Astrocyte (in vitro differentiated cells and primary cell): ENCODE measurements at regions not wholly inside any gene's neighbourhood (a gene's known extent, or its start where the extent isn't known, plus 50 kb on each side); places are given as distances from the start of the nearest gene placed in this dataset.

ENCODE experiments used
- DNase-seq: peaks from one replicate; pipeline ENCODE4 v3.0.0-alpha.2; 2010; ENCODE audit warnings: low read depth
- FAIRE-seq: peaks from 2 replicates; lab custom pipeline; 2011; peaks lifted over from hg19 to GRCh38; lab: Jason Lieb, UNC
- H2AFZ ChIP-seq: 2 replicates; pipeline ENCODE4 v1.6.0; 2012; ENCODE audit warnings: low read depth, low read length, inconsistent platforms
- H3K27ac ChIP-seq: 2 replicates; pipeline ENCODE4 v1.5.1; 2011; ENCODE audit warnings: low read depth, low read length, inconsistent platforms
- H3K27me3 ChIP-seq: 2 replicates; pipeline ENCODE4 v1.6.0; 2011; ENCODE audit warnings: low read length, inconsistent platforms; ENCODE audit not compliant: insufficient read depth
- H3K36me3 ChIP-seq: 2 replicates; pipeline ENCODE4 v1.5.1; 2011; ENCODE audit warnings: low read length, inconsistent platforms; ENCODE audit not compliant: insufficient read depth
- H3K4me1 ChIP-seq: 2 replicates; pipeline ENCODE4 v1.5.1; 2011; ENCODE audit warnings: low read length, inconsistent platforms; ENCODE audit not compliant: insufficient read depth
- H3K4me2 ChIP-seq: 2 replicates; pipeline ENCODE4 v1.6.0; 2012; ENCODE audit warnings: low read length, inconsistent platforms
- H3K4me3 ChIP-seq: 2 replicates; pipeline ENCODE4 v1.5.1; 2011; ENCODE audit warnings: low read depth, mild to moderate bottlenecking, low read length, inconsistent platforms; ENCODE audit not compliant: insufficient read depth
- H3K79me2 ChIP-seq: 2 replicates; pipeline ENCODE4 v1.6.0; 2012; ENCODE audit warnings: mild to moderate bottlenecking, low read length, inconsistent platforms; ENCODE audit not compliant: insufficient read depth
- H3K9ac ChIP-seq: 2 replicates; pipeline ENCODE4 v1.6.0; 2012; ENCODE audit warnings: mild to moderate bottlenecking, low read length, inconsistent platforms
- H3K9me3 ChIP-seq: 2 replicates; pipeline ENCODE4 v1.5.1; 2012; ENCODE audit warnings: low read depth, mild to moderate bottlenecking, low read length, inconsistent platforms; ENCODE audit not compliant: insufficient read depth
- H4K20me1 ChIP-seq: 2 replicates; pipeline ENCODE4 v1.6.0; 2012; ENCODE audit warnings: low read length, inconsistent platforms; ENCODE audit not compliant: insufficient read depth
- H3K27ac Mint-ChIP-seq: one replicate; pipeline ENCODE4 v1.8.0; 2021; ENCODE audit warnings: mild to moderate bottlenecking, mixed read lengths; ENCODE audit not compliant: unreplicated experiment
- H3K27me3 Mint-ChIP-seq: one replicate; pipeline ENCODE4 v1.8.0; 2021; ENCODE audit warnings: low read depth, mixed read lengths; ENCODE audit not compliant: unreplicated experiment
- H3K36me3 Mint-ChIP-seq: one replicate; pipeline ENCODE4 v1.8.0; 2021; ENCODE audit warnings: low read depth, mixed read lengths; ENCODE audit not compliant: unreplicated experiment
- H3K4me1 Mint-ChIP-seq: one replicate; pipeline ENCODE4 v1.8.0; 2021; ENCODE audit warnings: low read depth, mixed read lengths; ENCODE audit not compliant: unreplicated experiment
- H3K4me3 Mint-ChIP-seq: one replicate; pipeline ENCODE4 v1.8.0; 2021; ENCODE audit warnings: mild to moderate bottlenecking, moderate library complexity, mixed read lengths; ENCODE audit not compliant: unreplicated experiment
- H3K9me3 Mint-ChIP-seq: one replicate; pipeline ENCODE4 v1.8.0; 2021; ENCODE audit warnings: mild to moderate bottlenecking, mixed read lengths; ENCODE audit not compliant: unreplicated experiment
- CTCF ChIP-seq: IDR thresholded peaks from 2 replicates; pipeline ENCODE4 v1.5.1; 2011; ENCODE audit warnings: low read depth, mild to moderate bottlenecking, inconsistent platforms, low read length, moderate library complexity; ENCODE audit not compliant: insufficient read depth
- EZH2 ChIP-seq: IDR thresholded peaks from 2 replicates; pipeline ENCODE4 v1.6.1; 2012; ENCODE audit warnings: mild to moderate bottlenecking, low read length, inconsistent platforms; ENCODE audit not compliant: insufficient read depth

DNA sequence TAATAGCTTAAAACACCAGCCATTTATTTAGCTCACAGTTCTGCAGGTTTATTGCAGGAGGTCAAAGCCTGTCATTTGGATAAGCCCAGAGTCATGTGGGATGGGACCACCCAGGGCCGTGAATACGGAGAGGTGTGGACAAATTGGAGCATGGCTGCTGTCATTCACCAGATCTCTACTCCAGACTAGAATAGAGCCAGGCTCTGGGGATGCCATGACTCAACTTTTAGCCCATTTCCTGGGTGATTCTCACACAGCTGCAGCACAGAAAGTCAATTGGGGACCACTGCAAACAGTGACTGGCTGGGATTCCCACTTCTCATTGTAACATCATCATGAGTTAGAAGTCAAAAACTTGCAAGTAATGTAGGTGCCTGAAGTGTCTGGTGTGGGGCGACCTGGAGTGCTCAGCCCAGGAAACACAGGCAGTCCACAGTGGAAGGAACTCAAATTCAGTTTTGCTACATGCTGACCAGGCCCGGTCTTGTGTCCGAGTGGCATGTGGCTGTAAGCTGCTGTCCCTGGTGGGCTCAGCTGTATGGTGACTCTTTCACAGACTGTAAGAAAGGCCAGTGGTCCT lies 174.3 kb downstream of the SCP2D1 start:
- Mint-ChIP-seq H3K4me3 (no peak overlapping the region), H3K27me3 (peaks cover 2% of the 10 kb centered on the region), H3K9me3 (peaks cover 10% of the 10 kb centered on the region), H3K36me3 (no peaks in the 10 kb centered on the region), H3K27ac (no peak overlapping the region), H3K4me1 (peaks cover 17% of the 10 kb centered on the region)
- FAIRE-seq (no peak), DNase-seq (no peak)
- TF ChIP-seq CTCF: no peak
- Histone ChIP-seq H3K4me2 (no peak overlapping the region), H3K4me3 (no peak overlapping the region), H3K9me3 (no peaks in the 10 kb centered on the region), H3K27me3 (no peaks in the 10 kb centered on the region), H3K9ac (no peak overlapping the region), H3K27ac (no peak overlapping the region), H3K79me2 (no peaks in the 10 kb centered on the region), H2AFZ (no peak overlapping the region), H4K20me1 (no peaks in the 10 kb centered on the region), H3K4me1 (no peaks in the 10 kb centered on the region), H3K36me3 (no peaks in the 10 kb centered on the region)

GRCh38 chr20:18988701-18989100 lies 175.1 kb downstream of the SCP2D1 start:
- Histone ChIP-seq H3K79me2 (no peaks in the 10 kb centered on the region), H3K9ac (no peak overlapping the region), H2AFZ (no peak overlapping the region), H3K27ac (no peak overlapping the region), H4K20me1 (no peaks in the 10 kb centered on the region), H3K36me3 (no peaks in the 10 kb centered on the region), H3K4me2 (no peak overlapping the region), H3K9me3 (peaks cover 4% of the 10 kb centered on the region), H3K27me3 (no peaks in the 10 kb centered on the region), H3K4me3 (no peak overlapping the region), H3K4me1 (no peaks in the 10 kb centered on the region)
- TF ChIP-seq CTCF (no peak), EZH2 (no peak)
- Mint-ChIP-seq H3K36me3 (no peaks in the 10 kb centered on the region), H3K4me1 (peaks cover 17% of the 10 kb centered on the region), H3K9me3 (peaks cover 10% of the 10 kb centered on the region), H3K27ac (no peak overlapping the region), H3K27me3 (peaks cover 2% of the 10 kb centered on the region), H3K4me3 (no peak overlapping the region)
- DNase-seq: no peak
- no peak for FAIRE-seq

GRCh38 chr20:18989736-18990474 lies 176.3 kb downstream of the SCP2D1 start:
- H3K36me3 ChIP-seq: no peaks in the 10 kb centered on the region
- H3K27ac Mint-ChIP-seq: no peak overlapping the region
- H3K36me3 Mint-ChIP-seq: no peaks in the 10 kb centered on the region
- peaks cover 13% of the 10 kb centered on the region for H3K9me3 Mint-ChIP-seq
- H3K4me1 Mint-ChIP-seq: peaks cover 14% of the 10 kb centered on the region
- H2AFZ ChIP-seq: no peak overlapping the region
- H3K27ac ChIP-seq: no peak overlapping the region
- no peak overlapping the region for H3K4me3 ChIP-seq
- H3K9me3 ChIP-seq: peaks cover 4% of the 10 kb centered on the region
- H3K9ac ChIP-seq: no peak overlapping the region
- H3K4me2 ChIP-seq: no peak overlapping the region
- H3K4me1 ChIP-seq: no peaks in the 10 kb centered on the region
- H4K20me1 ChIP-seq: no peaks in the 10 kb centered on the region
- no peak for DNase-seq
- no peaks in the 10 kb centered on the region for H3K27me3 ChIP-seq
- peaks cover 2% of the 10 kb centered on the region for H3K27me3 Mint-ChIP-seq
- TF ChIP-seq EZH2: no peak
- TF ChIP-seq CTCF: no peak
- H3K4me3 Mint-ChIP-seq: no peak overlapping the region
- no peak for FAIRE-seq
- H3K79me2 ChIP-seq: no peaks in the 10 kb centered on the region
